Esophagus muscularis mucosa (tissue), 4 donors: ENCODE measurements at regions not wholly inside any gene's neighbourhood (a gene's known extent, or its start where the extent isn't known, plus 50 kb on each side); places are given as distances from the start of the nearest gene placed in this dataset.

ENCODE experiments used
- DNase-seq: peaks from one replicate; pipeline ENCODE4 v3.0.0-alpha.2; 2017; ENCODE audit errors: extremely low spot score
- H3K27ac ChIP-seq, 4 donors: fragments of 200-600 bp; sonication (generic); replicated peaks in 1 of 4; 1 replicate in 3 of 4; 2 replicates in 1 of 4; pipeline ENCODE4 v1.5.1; 2016 to 2019; ENCODE audit warnings: mild to moderate bottlenecking in 1 of 4
- H3K27me3 ChIP-seq, 4 donors: fragments of 200-600 bp; sonication (generic); one replicate each; pipeline versions ENCODE4 v1.5.1 to v1.6.0; 2016 to 2019
- H3K36me3 ChIP-seq, 4 donors: fragments of 200-600 bp; sonication (generic); one replicate each; pipeline ENCODE4 v1.5.1; 2016 to 2019
- H3K4me1 ChIP-seq, 4 donors: fragments of 200-600 bp; sonication (generic); one replicate each; pipeline ENCODE4 v1.5.1; 2016 to 2019
- H3K4me3 ChIP-seq, 4 donors: fragments of 200-600 bp; sonication (generic); 1 replicate in 2 of 4; 2 replicates in 2 of 4; pipeline ENCODE4 v1.5.1; 2016 to 2019; ENCODE audit warnings: mild to moderate bottlenecking in 4 of 4, moderate library complexity in 1 of 4
- H3K9me3 ChIP-seq, 4 donors: fragments of 200-600 bp; sonication (generic); 1 replicate in 3 of 4; 2 replicates in 1 of 4; pipeline ENCODE4 v1.5.1; 2016 to 2019
- CTCF ChIP-seq, 3 experiments: fragments of 200-600 bp in 2 of 3; fragments of 450-650 bp in 1 of 3; sonication (generic) in 2 of 3; IDR thresholded peaks; one replicate each; pipeline ENCODE4 v1.5.1; 2017 to 2019; ENCODE audit warnings: antibody characterized with exemption in 3 of 3, mild to moderate bottlenecking in 2 of 3, moderate library complexity in 1 of 3
- EP300 ChIP-seq: sonication (generic); formaldehyde crosslinking; IDR thresholded peaks from one replicate; pipeline ENCODE4 v1.6.1; 2017; ENCODE audit warnings: antibody characterized with exemption
- POLR2A ChIP-seq: fragments of 450-650 bp; IDR thresholded peaks from one replicate; pipeline ENCODE4 v1.6.1; 2017; ENCODE audit warnings: antibody characterized with exemption, moderate library complexity, mild to moderate bottlenecking, low read depth
- POLR2AphosphoS5 ChIP-seq, 2 donors: sonication (generic); formaldehyde crosslinking; IDR thresholded peaks; one replicate each; pipeline ENCODE4 v1.6.1; 2017; ENCODE audit warnings: antibody characterized with exemption in 2 of 2
- whole genome bisulfite sequencing: methylation state at CpG from one replicate; pipeline ENCODE4 v1.1.5; 2018; 5-methylcytosine and 5-hydroxymethylcytosine counted together
- intact Hi-C: fragments of 100-400 bp; cut with DNase I; formaldehyde crosslinking; loops from one replicate; pipeline ENCODE4 v1.15.1; 2023

- H3K27ac ChIP-seq = no peak overlapping the region
- intact Hi-C loops = no loop called here
Observed at GRCh38 chr2:192741889-192742288, 547.2 kb upstream of the TMEFF2 start.

GRCh38 chr2:192735447-192735846, 540.7 kb upstream of the TMEFF2 start:
- TF ChIP-seq CTCF (IDR thresholded peaks at IDR 0.05) (no peak), EP300 (no peak), POLR2AphosphoS5 (IDR thresholded peaks at IDR 0.05) (no peak), POLR2A (no peak)
- 70% methylated on average over 3 of the region's 3 CpGs for WGBS
- Histone ChIP-seq H3K36me3 (no peaks in the 10 kb centered on the region), H3K27me3 (no peaks in the 10 kb centered on the region), H3K27ac (no peak overlapping the region), H3K4me1 (no peaks in the 10 kb centered on the region), H3K9me3 (no peaks in the 10 kb centered on the region), H3K4me3 (no peak overlapping the region)
- no peak for DNase-seq
- intact Hi-C loops = no loop called here

More at GRCh38 chr2:192741889-192742288, 547.2 kb upstream of the TMEFF2 start:
- TF ChIP-seq POLR2A (no peak), EP300 (no peak), POLR2AphosphoS5 (IDR thresholded peaks at IDR 0.05) (no peak), CTCF (IDR thresholded peaks at IDR 0.05) (no peak)
- Histone ChIP-seq H3K4me1 (no peaks in the 10 kb centered on the region), H3K36me3 (no peaks in the 10 kb centered on the region), H3K27me3 (no peaks in the 10 kb centered on the region), H3K9me3 (no peaks in the 10 kb centered on the region), H3K4me3 (no peak overlapping the region)
- no peak for DNase-seq

- no peaks in the 10 kb centered on the region for H3K27me3 ChIP-seq
- no peak for DNase-seq
- no peak for TF ChIP-seq POLR2A
- TF ChIP-seq CTCF (IDR thresholded peaks at IDR 0.05) = no peak
- TF ChIP-seq EP300 = no peak
- TF ChIP-seq POLR2AphosphoS5 (IDR thresholded peaks at IDR 0.05) = no peak
- H3K9me3 ChIP-seq = no peaks in the 10 kb centered on the region
- H3K27ac ChIP-seq = no peak overlapping the region
- H3K4me3 ChIP-seq = no peak overlapping the region
- intact Hi-C loops = no loop called here
- WGBS = 96% methylated on average over 2 of the region's 2 CpGs
- H3K4me1 ChIP-seq = no peaks in the 10 kb centered on the region
- H3K36me3 ChIP-seq = no peaks in the 10 kb centered on the region
Observed at GRCh38 chr2:192729369-192729768, 534.6 kb upstream of the TMEFF2 start.

DNA sequence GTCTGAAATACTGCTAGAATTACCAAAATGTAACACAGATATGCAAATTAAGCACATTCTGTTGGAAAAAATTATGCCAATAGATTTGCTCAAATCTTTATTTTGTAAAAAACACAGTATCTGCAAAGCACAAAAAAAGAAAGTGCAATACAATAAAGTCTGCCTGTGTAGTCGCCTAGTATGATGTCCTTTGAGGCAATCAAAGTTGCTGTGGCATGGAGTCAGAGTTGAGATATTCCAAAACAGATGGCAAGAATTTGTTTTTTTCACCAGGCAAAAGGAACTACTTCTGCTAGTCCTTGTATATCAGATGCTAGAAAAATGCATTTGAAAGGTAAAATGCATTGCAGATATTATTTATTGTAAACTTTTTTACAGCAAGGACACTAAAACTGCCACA, 531.3 kb upstream of the TMEFF2 start:
- no peak for DNase-seq
- intact Hi-C loops = no loop called here
- Histone ChIP-seq H3K27ac (no peak overlapping the region), H3K9me3 (no peaks in the 10 kb centered on the region), H3K36me3 (no peaks in the 10 kb centered on the region), H3K27me3 (no peaks in the 10 kb centered on the region), H3K4me3 (no peak overlapping the region), H3K4me1 (no peaks in the 10 kb centered on the region)
- no peak for TF ChIP-seq POLR2AphosphoS5 (IDR thresholded peaks at IDR 0.05)
- no peak for TF ChIP-seq EP300
- no peak for TF ChIP-seq POLR2A
- TF ChIP-seq CTCF (IDR thresholded peaks at IDR 0.05) = no peak
- WGBS = 65% methylated on average over 1 of the region's 1 CpG

DNA sequence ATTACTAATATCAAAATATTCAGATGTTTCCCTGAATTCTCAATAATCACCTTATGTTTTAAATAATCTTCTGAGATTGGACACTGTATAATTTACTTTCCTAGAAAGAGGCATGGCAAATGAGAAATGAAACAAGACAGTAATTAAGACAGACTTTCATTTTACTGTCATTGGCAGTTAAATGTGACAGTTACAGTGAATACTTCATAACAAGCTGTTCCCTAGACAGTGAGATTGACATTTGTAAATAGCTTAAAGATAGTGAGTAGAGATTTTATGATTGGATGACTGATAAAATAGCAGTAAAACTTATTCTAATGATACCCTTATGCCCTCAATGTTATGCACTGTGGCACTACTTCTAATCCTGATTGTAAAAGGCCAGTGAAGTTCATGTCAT, 524.9 kb upstream of the TMEFF2 start:
- H3K4me3 ChIP-seq = no peak overlapping the region
- intact Hi-C loops = no loop called here

More for the DNA sequence above, 524.9 kb upstream of the TMEFF2 start:
- no peak for DNase-seq
- Histone ChIP-seq H3K27ac (no peak overlapping the region), H3K36me3 (no peaks in the 10 kb centered on the region), H3K9me3 (no peaks in the 10 kb centered on the region), H3K27me3 (no peaks in the 10 kb centered on the region), H3K4me1 (no peaks in the 10 kb centered on the region)
- TF ChIP-seq EP300 (no peak), POLR2A (no peak), POLR2AphosphoS5 (IDR thresholded peaks at IDR 0.05) (no peak), CTCF (IDR thresholded peaks at IDR 0.05) (no peak)
